Peyer's patch (tissue), 4 donors: ENCODE measurements at regions not wholly inside any gene's neighbourhood (a gene's known extent, or its start where the extent isn't known, plus 50 kb on each side); places are given as distances from the start of the nearest gene placed in this dataset.

Source experiments
- DNase-seq, 3 donors: peaks; one replicate each; pipeline ENCODE4 v3.0.0-alpha.2; 2017 to 2019
- H3K27ac ChIP-seq, 4 donors: fragments of 200-600 bp; sonication (generic); one replicate each; pipeline ENCODE4 v1.5.1; 2016 to 2019
- H3K27me3 ChIP-seq, 2 donors: fragments of 200-600 bp; sonication (generic); one replicate each; pipeline ENCODE4 v1.5.1; 2019
- H3K36me3 ChIP-seq, 3 donors: fragments of 200-600 bp; sonication (generic); one replicate each; pipeline ENCODE4 v1.5.1; 2016 to 2019
- H3K4me1 ChIP-seq, 4 donors: fragments of 200-600 bp; sonication (generic); one replicate each; pipeline ENCODE4 v1.5.1; 2016 to 2019
- H3K4me3 ChIP-seq, 4 donors: fragments of 200-600 bp; sonication (generic); 1 replicate in 3 of 4; 2 replicates in 1 of 4; pipeline ENCODE4 v1.5.1; 2016 to 2019; ENCODE audit warnings: mild to moderate bottlenecking in 1 of 4
- H3K9me3 ChIP-seq, 4 donors: fragments of 200-600 bp; sonication (generic); one replicate each; pipeline ENCODE4 v1.5.1; 2016 to 2019; ENCODE audit warnings: mild to moderate bottlenecking in 1 of 4
- CTCF ChIP-seq, 6 experiments: fragments of 450-650 bp in 4 of 6; fragments of 200-600 bp in 2 of 6; sonication (generic) in 1 of 6; IDR thresholded peaks; one replicate each; pipeline ENCODE4 v1.5.1; 2017 to 2019; ENCODE audit warnings: antibody characterized with exemption in 6 of 6, mild to moderate bottlenecking in 3 of 6, moderate library complexity in 1 of 6
- POLR2A ChIP-seq, 2 donors: fragments of 450-650 bp; IDR thresholded peaks; one replicate each; pipeline ENCODE4 v1.5.1; 2017; ENCODE audit warnings: antibody characterized with exemption in 2 of 2, mild to moderate bottlenecking in 2 of 2, moderate library complexity in 2 of 2

DNA sequence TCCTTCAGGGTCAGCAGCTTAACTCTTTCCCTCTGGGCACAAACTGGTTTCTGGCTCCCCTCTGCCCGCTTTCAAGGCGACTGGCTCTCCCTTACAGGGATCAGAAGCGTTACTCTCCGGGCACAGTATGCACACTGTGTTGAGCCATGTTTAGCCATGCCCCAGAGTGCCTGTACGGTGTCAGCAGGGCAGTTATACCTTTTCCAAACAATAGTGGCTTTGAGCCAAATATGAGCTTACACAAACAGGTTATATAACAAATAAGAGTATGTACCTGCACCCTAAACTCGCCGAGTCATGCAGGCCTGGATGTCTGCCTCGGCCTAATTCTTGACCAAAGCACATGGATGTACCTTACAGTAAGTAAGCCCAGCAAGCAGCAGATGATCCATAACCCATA lies 175.6 kb upstream of the ANKRD28 start:
- Histone ChIP-seq H3K36me3 (no peaks in the 10 kb centered on the region), H3K4me1 (no peaks in the 10 kb centered on the region), H3K9me3 (no peaks in the 10 kb centered on the region)

DNA sequence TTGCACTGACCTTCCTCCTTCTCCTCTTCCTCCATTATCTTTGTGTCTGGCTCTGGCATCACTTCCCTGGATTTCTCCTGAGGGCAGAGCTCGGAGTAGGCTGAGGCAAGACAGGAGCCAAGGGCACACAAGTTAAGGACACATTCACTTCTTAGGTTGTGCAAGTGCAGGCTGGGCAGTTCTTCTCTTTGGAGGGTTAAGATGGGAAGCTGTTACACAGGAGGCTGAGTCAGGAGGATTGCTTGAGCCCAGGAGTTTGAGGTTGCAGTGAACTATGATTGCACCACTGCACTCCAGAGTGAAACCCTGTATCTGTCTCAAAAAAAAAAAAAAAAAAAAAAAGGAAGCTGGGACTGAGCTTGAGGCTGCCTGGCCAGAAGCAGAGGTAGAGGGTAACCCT lies 176.2 kb upstream of the ANKRD28 start:
- no peak for DNase-seq
- TF ChIP-seq CTCF (IDR thresholded peaks at IDR 0.05) (no peak), POLR2A (IDR thresholded peaks at IDR 0.05) (no peak)
- H3K27ac ChIP-seq: no peak overlapping the region
- H3K27me3 ChIP-seq: no peaks in the 10 kb centered on the region
- H3K9me3 ChIP-seq: no peaks in the 10 kb centered on the region
- H3K4me3 ChIP-seq: no peak overlapping the region
- no peaks in the 10 kb centered on the region for H3K36me3 ChIP-seq
- no peaks in the 10 kb centered on the region for H3K4me1 ChIP-seq

More for the DNA sequence above, 175.6 kb upstream of the ANKRD28 start:
- no peak for TF ChIP-seq CTCF (IDR thresholded peaks at IDR 0.05)
- no peaks in the 10 kb centered on the region for H3K27me3 ChIP-seq
- no peak overlapping the region for H3K4me3 ChIP-seq
- H3K27ac ChIP-seq: no peak overlapping the region
- no peak for DNase-seq

- H3K4me3 ChIP-seq: no peak overlapping the region
- H3K9me3 ChIP-seq: no peaks in the 10 kb centered on the region
- no peaks in the 10 kb centered on the region for H3K27me3 ChIP-seq
- no peak for DNase-seq
- H3K36me3 ChIP-seq: no peaks in the 10 kb centered on the region
- H3K27ac ChIP-seq: no peak overlapping the region
- no peak for TF ChIP-seq POLR2A (IDR thresholded peaks at IDR 0.05)
- no peak for TF ChIP-seq CTCF (IDR thresholded peaks at IDR 0.05)
- H3K4me1 ChIP-seq: no peaks in the 10 kb centered on the region
Observed at GRCh38 chr3:15974647-15975046, 176.9 kb upstream of the ANKRD28 start.

DNA sequence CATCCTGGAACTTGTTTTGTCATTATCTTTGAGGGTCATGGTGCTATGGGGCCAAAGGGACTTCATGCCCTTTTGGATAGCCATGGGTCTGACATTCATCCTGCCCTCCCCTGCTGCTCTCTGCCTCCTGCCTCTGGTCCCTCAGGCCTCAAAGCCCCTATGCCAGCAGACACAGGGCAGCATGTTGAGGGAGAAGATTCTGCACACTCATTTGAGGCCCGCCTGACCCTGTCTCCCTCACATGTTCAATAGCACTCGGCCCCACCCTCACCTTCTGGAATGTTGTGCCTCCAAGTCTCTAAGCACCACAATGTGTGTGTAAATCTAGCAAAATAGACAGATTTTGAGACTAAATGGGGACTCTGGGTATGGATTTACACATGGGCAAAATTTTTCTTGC lies 178.7 kb upstream of the ANKRD28 start:
- Histone ChIP-seq H3K27me3 (no peaks in the 10 kb centered on the region), H3K4me3 (no peak overlapping the region), H3K27ac (no peak overlapping the region), H3K36me3 (no peaks in the 10 kb centered on the region), H3K9me3 (no peaks in the 10 kb centered on the region), H3K4me1 (no peaks in the 10 kb centered on the region)
- TF ChIP-seq CTCF (IDR thresholded peaks at IDR 0.05) (no peak), POLR2A (IDR thresholded peaks at IDR 0.05) (no peak)
- DNase-seq: no peak

GRCh38 chr3:15977090-15977489 lies 179.3 kb upstream of the ANKRD28 start:
- DNase-seq: no peak

More at GRCh38 chr3:15977090-15977489, 179.3 kb upstream of the ANKRD28 start:
- no peak for TF ChIP-seq POLR2A (IDR thresholded peaks at IDR 0.05)
- no peak for TF ChIP-seq CTCF (IDR thresholded peaks at IDR 0.05)
- H3K9me3 ChIP-seq: no peaks in the 10 kb centered on the region
- H3K36me3 ChIP-seq: no peaks in the 10 kb centered on the region
- no peak overlapping the region for H3K4me3 ChIP-seq
- no peak overlapping the region for H3K27ac ChIP-seq
- H3K4me1 ChIP-seq: no peaks in the 10 kb centered on the region
- no peaks in the 10 kb centered on the region for H3K27me3 ChIP-seq
